ENCODE measurements at regions not wholly inside any gene's neighbourhood (a gene's known extent, or its start where the extent isn't known, plus 50 kb on each side); places are given as distances from the start of the nearest gene placed in this dataset.

GRCh38 chr4:96753216-96753615 is 913.3 kb downstream of the PDHA2 start:
- TF ChIP-seq CTCF (conservative IDR thresholded peaks at IDR 0.05; ENCODE audit: low read length) (no peak), EZH2phosphoT487 (IDR thresholded peaks at IDR 0.05; ENCODE audit: borderline replicate concordance, low read depth, low read length) (no peak)

Data from OCI-LY7 (cell line).